ENCODE measurements at regions not wholly inside any gene's neighbourhood (a gene's known extent, or its start where the extent isn't known, plus 50 kb on each side); places are given as distances from the start of the nearest gene placed in this dataset.

DNA sequence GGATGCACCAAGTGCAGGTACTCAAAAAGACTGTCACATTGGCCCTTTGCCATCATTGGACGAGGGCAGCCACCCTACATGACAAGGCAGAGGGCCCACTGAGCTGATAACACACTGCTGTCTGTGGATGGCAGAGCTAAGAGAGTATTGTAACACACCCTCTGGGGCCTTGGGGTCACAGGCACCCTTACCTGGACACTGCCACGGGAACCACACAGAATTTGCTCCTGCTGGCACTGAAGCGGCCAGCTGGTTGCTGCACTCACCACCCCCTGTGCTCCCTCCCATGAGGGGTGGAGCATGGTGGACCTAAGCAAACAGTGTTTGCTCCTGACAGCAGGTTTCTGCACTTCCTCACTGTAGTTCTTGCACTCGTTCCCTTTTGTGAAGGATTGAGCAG lies 208.2 kb upstream of the SGO1 start (continued):
- TF ChIP-seq, protein P1, sequence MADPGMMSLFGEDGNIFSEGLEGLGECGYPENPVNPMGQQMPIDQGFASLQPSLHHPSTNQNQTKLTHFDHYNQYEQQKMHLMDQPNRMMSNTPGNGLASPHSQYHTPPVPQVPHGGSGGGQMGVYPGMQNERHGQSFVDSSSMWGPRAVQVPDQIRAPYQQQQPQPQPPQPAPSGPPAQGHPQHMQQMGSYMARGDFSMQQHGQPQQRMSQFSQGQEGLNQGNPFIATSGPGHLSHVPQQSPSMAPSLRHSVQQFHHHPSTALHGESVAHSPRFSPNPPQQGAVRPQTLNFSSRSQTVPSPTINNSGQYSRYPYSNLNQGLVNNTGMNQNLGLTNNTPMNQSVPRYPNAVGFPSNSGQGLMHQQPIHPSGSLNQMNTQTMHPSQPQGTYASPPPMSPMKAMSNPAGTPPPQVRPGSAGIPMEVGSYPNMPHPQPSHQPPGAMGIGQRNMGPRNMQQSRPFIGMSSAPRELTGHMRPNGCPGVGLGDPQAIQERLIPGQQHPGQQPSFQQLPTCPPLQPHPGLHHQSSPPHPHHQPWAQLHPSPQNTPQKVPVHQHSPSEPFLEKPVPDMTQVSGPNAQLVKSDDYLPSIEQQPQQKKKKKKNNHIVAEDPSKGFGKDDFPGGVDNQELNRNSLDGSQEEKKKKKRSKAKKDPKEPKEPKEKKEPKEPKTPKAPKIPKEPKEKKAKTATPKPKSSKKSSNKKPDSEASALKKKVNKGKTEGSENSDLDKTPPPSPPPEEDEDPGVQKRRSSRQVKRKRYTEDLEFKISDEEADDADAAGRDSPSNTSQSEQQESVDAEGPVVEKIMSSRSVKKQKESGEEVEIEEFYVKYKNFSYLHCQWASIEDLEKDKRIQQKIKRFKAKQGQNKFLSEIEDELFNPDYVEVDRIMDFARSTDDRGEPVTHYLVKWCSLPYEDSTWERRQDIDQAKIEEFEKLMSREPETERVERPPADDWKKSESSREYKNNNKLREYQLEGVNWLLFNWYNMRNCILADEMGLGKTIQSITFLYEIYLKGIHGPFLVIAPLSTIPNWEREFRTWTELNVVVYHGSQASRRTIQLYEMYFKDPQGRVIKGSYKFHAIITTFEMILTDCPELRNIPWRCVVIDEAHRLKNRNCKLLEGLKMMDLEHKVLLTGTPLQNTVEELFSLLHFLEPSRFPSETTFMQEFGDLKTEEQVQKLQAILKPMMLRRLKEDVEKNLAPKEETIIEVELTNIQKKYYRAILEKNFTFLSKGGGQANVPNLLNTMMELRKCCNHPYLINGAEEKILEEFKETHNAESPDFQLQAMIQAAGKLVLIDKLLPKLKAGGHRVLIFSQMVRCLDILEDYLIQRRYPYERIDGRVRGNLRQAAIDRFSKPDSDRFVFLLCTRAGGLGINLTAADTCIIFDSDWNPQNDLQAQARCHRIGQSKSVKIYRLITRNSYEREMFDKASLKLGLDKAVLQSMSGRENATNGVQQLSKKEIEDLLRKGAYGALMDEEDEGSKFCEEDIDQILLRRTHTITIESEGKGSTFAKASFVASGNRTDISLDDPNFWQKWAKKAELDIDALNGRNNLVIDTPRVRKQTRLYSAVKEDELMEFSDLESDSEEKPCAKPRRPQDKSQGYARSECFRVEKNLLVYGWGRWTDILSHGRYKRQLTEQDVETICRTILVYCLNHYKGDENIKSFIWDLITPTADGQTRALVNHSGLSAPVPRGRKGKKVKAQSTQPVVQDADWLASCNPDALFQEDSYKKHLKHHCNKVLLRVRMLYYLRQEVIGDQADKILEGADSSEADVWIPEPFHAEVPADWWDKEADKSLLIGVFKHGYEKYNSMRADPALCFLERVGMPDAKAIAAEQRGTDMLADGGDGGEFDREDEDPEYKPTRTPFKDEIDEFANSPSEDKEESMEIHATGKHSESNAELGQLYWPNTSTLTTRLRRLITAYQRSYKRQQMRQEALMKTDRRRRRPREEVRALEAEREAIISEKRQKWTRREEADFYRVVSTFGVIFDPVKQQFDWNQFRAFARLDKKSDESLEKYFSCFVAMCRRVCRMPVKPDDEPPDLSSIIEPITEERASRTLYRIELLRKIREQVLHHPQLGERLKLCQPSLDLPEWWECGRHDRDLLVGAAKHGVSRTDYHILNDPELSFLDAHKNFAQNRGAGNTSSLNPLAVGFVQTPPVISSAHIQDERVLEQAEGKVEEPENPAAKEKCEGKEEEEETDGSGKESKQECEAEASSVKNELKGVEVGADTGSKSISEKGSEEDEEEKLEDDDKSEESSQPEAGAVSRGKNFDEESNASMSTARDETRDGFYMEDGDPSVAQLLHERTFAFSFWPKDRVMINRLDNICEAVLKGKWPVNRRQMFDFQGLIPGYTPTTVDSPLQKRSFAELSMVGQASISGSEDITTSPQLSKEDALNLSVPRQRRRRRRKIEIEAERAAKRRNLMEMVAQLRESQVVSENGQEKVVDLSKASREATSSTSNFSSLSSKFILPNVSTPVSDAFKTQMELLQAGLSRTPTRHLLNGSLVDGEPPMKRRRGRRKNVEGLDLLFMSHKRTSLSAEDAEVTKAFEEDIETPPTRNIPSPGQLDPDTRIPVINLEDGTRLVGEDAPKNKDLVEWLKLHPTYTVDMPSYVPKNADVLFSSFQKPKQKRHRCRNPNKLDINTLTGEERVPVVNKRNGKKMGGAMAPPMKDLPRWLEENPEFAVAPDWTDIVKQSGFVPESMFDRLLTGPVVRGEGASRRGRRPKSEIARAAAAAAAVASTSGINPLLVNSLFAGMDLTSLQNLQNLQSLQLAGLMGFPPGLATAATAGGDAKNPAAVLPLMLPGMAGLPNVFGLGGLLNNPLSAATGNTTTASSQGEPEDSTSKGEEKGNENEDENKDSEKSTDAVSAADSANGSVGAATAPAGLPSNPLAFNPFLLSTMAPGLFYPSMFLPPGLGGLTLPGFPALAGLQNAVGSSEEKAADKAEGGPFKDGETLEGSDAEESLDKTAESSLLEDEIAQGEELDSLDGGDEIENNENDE (IDR thresholded peaks at IDR 0.05; ENCODE audit: insufficient replicate concordance, low read length): no peak
- no peak for TF ChIP-seq ZNF274 (IDR thresholded peaks at IDR 0.05; ENCODE audit: borderline replicate concordance, extremely low read depth, low read length)
- TF ChIP-seq KDM1A (IDR thresholded peaks at IDR 0.05; ENCODE audit: borderline replicate concordance, low read length): no peak
- TF ChIP-seq CEBPB (IDR thresholded peaks at IDR 0.05; ENCODE audit: low read depth, low read length): no peak
- TF ChIP-seq EGR1 (IDR thresholded peaks at IDR 0.05; ENCODE audit: borderline replicate concordance, low read depth, low read length): no peak
- no peak for TF ChIP-seq RNF2 (IDR thresholded peaks at IDR 0.05; ENCODE audit: borderline replicate concordance, low read depth, low read length, missing control alignments, poor library complexity, severe bottlenecking)
